ENCODE measurements at regions not wholly inside any gene's neighbourhood (a gene's known extent, or its start where the extent isn't known, plus 50 kb on each side); places are given as distances from the start of the nearest gene placed in this dataset.

GRCh38 chr15:85910834-85911233 is 116.1 kb upstream of the KLHL25 start:
- TF ChIP-seq ARNT (IDR thresholded peaks at IDR 0.05) (no peak), CTBP1 (IDR thresholded peaks at IDR 0.05; ENCODE audit: borderline replicate concordance) (no peak), FOXA1 (IDR thresholded peaks at IDR 0.05) (no peak), TARDBP (IDR thresholded peaks at IDR 0.05) (no peak), SUZ12 (IDR thresholded peaks at IDR 0.05) (no peak), HDGF (IDR thresholded peaks at IDR 0.05; ENCODE audit: borderline replicate concordance) (no peak)
- CTCF ChIA-PET = interaction anchor here (0.6 kb wide), 1 partner anchor 13 kb away, joined by 5 read pairs; no protein-coding TSS in a partner anchor
- no peak for DNase-seq (ENCODE audit: extremely low spot score)
- POLR2A ChIA-PET = no interaction called here

- POLR2A ChIA-PET = no interaction called here
- no peak for DNase-seq (ENCODE audit: extremely low spot score)
- CTCF ChIA-PET = no interaction called here
- TF ChIP-seq HDGF (IDR thresholded peaks at IDR 0.05; ENCODE audit: borderline replicate concordance) (no peak), FOXM1 (IDR thresholded peaks at IDR 0.05; ENCODE audit: borderline replicate concordance) (no peak), FOXK2 (IDR thresholded peaks at IDR 0.05) (no peak), SUZ12 (IDR thresholded peaks at IDR 0.05) (no peak), L3MBTL2 (conservative IDR thresholded peaks at IDR 0.05) (no peak), PKNOX1 (IDR thresholded peaks at IDR 0.05) (no peak), ELF4 (IDR thresholded peaks at IDR 0.05) (no peak), ZNF384 (IDR thresholded peaks at IDR 0.05) (no peak), NFRKB (IDR thresholded peaks at IDR 0.05) (no peak)
These were observed 118.7 kb upstream of the KLHL25 start for GRCh38 chr15:85913461-85913860.

- no peak for DNase-seq (ENCODE audit: extremely low spot score)
- POLR2A ChIA-PET = no interaction called here
- no peak for TF ChIP-seq CTBP1 (IDR thresholded peaks at IDR 0.05; ENCODE audit: borderline replicate concordance)
- no peak for TF ChIP-seq PKNOX1 (IDR thresholded peaks at IDR 0.05)
- no peak for TF ChIP-seq ELF4 (IDR thresholded peaks at IDR 0.05)
- TF ChIP-seq NFRKB (IDR thresholded peaks at IDR 0.05) = no peak
- TF ChIP-seq TARDBP (IDR thresholded peaks at IDR 0.05) = no peak
- no peak for TF ChIP-seq FOXA1 (IDR thresholded peaks at IDR 0.05)
- no peak for TF ChIP-seq L3MBTL2 (conservative IDR thresholded peaks at IDR 0.05)
- TF ChIP-seq LEF1 (IDR thresholded peaks at IDR 0.05; ENCODE audit: borderline replicate concordance) = no peak
- TF ChIP-seq SUZ12 (IDR thresholded peaks at IDR 0.05) = no peak
- TF ChIP-seq FOXK2 (IDR thresholded peaks at IDR 0.05) = no peak
- no peak for TF ChIP-seq SP1 (IDR thresholded peaks at IDR 0.05)
- TF ChIP-seq ARNT (IDR thresholded peaks at IDR 0.05) = no peak
- TF ChIP-seq HDGF (IDR thresholded peaks at IDR 0.05; ENCODE audit: borderline replicate concordance) = no peak
- no peak for TF ChIP-seq FOXM1 (IDR thresholded peaks at IDR 0.05; ENCODE audit: borderline replicate concordance)
- no peak for TF ChIP-seq BHLHE40 (IDR thresholded peaks at IDR 0.05; ENCODE audit: borderline replicate concordance)
- TF ChIP-seq ZNF384 (IDR thresholded peaks at IDR 0.05) = no peak
- CTCF ChIA-PET = no interaction called here
These were observed 126.2 kb upstream of the KLHL25 start for GRCh38 chr15:85920956-85921355.

- TF ChIP-seq BHLHE40 (IDR thresholded peaks at IDR 0.05; ENCODE audit: borderline replicate concordance) = no peak
- ChIA-PET POLR2A (no interaction called here), CTCF (interaction anchor here (0.6 kb wide), 1 partner anchor 165 kb away, joined by 4 read pairs; no protein-coding TSS in a partner anchor)
- no peak for DNase-seq (ENCODE audit: extremely low spot score)
These were observed 129.4 kb upstream of the KLHL25 start for GRCh38 chr15:85924088-85924487.

GRCh38 chr15:85925649-85926237 is 131.0 kb upstream of the KLHL25 start:
- CTCF ChIA-PET = no interaction called here
- POLR2A ChIA-PET = no interaction called here
- TF ChIP-seq L3MBTL2 (conservative IDR thresholded peaks at IDR 0.05) (no peak), ELF4 (IDR thresholded peaks at IDR 0.05) (no peak), SP1 (IDR thresholded peaks at IDR 0.05) (no peak), FOXA1 (IDR thresholded peaks at IDR 0.05) (no peak), CTBP1 (IDR thresholded peaks at IDR 0.05; ENCODE audit: borderline replicate concordance) (no peak), PKNOX1 (IDR thresholded peaks at IDR 0.05) (no peak), LEF1 (IDR thresholded peaks at IDR 0.05; ENCODE audit: borderline replicate concordance) (no peak), ZNF384 (IDR thresholded peaks at IDR 0.05) (no peak), BHLHE40 (IDR thresholded peaks at IDR 0.05; ENCODE audit: borderline replicate concordance) (no peak), FOXK2 (IDR thresholded peaks at IDR 0.05) (no peak), FOXM1 (IDR thresholded peaks at IDR 0.05; ENCODE audit: borderline replicate concordance) (no peak), NFRKB (IDR thresholded peaks at IDR 0.05) (no peak), HDGF (IDR thresholded peaks at IDR 0.05; ENCODE audit: borderline replicate concordance) (no peak)
- DNase-seq (ENCODE audit: extremely low spot score) = no peak

GRCh38 chr15:85926834-85927233 is 132.1 kb upstream of the KLHL25 start:
- no peak for DNase-seq (ENCODE audit: extremely low spot score)
- CTCF ChIA-PET = no interaction called here
- POLR2A ChIA-PET = no interaction called here
- no peak for TF ChIP-seq ELF4 (IDR thresholded peaks at IDR 0.05)
- no peak for TF ChIP-seq TARDBP (IDR thresholded peaks at IDR 0.05)
- TF ChIP-seq FOXA1 (IDR thresholded peaks at IDR 0.05) = no peak
- TF ChIP-seq SP1 (IDR thresholded peaks at IDR 0.05) = no peak
- no peak for TF ChIP-seq HDGF (IDR thresholded peaks at IDR 0.05; ENCODE audit: borderline replicate concordance)
- TF ChIP-seq BHLHE40 (IDR thresholded peaks at IDR 0.05; ENCODE audit: borderline replicate concordance) = no peak
- no peak for TF ChIP-seq L3MBTL2 (conservative IDR thresholded peaks at IDR 0.05)
- TF ChIP-seq ZNF384 (IDR thresholded peaks at IDR 0.05) = no peak

Data from HEK293T (cell line).